NCI-H1694 (cell line): ENCODE measurements at regions not wholly inside any gene's neighbourhood (a gene's known extent, or its start where the extent isn't known, plus 50 kb on each side); places are given as distances from the start of the nearest gene placed in this dataset.
"Not testable (repeated sequence)": the region's sequence is repeated elsewhere in the genome, so short reads cannot be mapped to it uniquely, and the experiment has no call there.

Experiments used
- DNase-seq: peaks from one replicate; lab custom pipeline; 2025; lab: John Stamatoyannopoulos, UW

DNA sequence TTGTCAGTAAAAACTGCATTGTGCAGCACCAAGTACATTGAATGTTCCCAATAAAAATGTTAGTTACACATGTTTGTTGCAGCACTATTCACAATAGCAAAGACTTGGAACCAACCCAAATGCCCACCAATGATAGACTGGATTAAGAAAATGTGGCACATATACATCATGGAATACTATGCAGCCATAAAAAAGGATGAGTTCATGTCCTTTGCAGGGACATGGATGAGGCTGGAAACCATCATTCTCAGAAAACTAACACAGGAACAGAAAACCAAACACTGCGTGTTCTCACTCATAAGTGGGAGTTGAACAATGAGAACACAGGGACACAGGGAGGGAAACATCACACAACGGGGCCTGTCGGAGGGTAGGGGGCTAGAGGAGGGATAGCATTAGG, 401.3 kb upstream of the NR5A2 start:
- DNase-seq: not testable (repeated sequence)

DNA sequence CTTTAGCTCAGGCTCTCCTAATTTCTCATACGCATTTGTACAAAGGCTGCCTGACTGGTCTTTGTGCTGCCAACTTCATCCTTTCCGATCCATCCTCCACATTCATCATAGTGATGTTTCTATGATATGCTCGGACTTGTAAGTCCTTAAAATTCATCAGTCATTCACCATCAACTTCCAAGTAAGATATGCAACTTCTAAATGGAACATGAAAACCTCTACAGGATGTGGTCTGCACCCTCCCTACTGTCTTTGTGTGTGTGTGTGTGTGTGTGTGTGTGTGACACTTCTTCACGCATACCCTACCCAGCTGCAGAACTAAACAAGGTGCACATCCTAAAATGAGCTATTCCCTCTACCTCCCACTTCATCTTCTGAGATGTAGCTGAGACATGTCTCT, 397.9 kb upstream of the NR5A2 start:
- no peak for DNase-seq

DNA sequence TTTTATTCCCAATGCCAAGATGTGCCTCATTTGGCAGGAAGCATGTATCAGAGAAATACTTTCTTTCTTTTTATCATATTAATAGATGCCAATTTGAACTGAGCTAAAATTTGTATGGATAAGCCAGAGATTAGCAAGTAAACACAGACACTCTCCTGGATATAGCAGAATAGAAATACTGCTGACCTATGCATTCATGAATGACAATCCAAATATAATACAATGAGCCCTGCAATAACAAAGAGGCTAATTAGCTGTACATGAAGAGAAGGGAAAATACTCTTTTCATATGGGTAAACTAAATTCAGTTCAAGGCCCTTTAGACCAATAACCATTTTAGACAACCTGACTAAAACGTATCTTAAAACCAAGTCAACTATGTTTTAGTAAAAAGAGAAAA, 388.1 kb upstream of the NR5A2 start:
- no peak for DNase-seq

DNA sequence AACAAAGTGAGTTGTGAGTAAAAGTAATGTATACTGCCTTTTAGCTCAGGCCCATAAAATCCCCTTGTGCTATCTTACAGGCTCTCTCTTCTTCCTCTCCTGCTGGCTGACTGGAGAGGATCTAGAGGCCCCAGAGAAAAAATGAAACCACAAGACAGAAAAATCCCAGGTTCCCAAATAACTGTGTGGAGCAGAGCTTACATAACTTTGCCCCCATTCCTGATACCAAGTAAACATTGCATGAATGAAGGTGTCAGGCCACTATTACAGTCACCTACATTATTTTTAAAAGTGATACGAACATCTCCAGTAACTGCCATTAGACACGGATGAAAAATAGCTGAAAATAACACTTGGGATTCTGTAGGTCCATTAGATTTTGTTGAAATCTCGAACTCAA, 386.0 kb upstream of the NR5A2 start:
- DNase-seq: no peak

DNA sequence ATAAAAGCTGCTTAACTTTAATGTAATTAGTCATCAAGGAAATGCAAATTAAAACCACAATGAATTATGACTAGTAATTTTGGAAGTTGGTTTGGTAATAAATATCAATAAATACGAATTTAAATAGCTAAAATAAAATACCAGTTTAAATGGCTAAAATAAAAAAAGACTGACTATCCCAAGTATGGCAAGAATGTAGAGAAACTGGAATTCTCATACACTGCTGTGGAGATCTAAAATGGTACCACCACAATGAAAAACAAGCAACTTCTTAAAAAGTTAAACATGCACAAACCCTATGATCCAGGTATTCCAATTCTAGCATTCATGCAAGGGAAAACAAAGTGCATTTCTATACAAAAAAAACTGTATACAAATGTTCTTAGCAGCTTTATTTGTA, 382.6 kb upstream of the NR5A2 start:
- DNase-seq: no peak

DNA sequence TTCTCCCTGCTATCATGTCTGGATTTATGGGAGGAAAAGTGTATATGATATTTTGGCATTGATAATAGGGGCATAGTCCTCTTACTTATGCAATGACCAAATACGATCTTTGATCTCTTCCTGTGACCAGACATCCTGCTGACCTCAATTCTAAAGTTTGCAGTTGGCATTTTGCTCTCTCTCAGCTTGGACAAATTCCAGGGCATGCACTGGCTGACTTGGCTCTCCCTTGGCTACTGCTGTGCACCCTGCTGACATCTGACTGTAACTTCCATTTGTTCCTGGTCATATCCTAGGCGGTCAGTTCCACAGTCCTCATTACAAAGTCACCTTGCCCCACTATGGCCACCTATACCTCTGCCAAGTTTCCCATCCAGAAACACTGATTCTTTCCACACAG, 380.7 kb upstream of the NR5A2 start:
- DNase-seq: no peak

DNA sequence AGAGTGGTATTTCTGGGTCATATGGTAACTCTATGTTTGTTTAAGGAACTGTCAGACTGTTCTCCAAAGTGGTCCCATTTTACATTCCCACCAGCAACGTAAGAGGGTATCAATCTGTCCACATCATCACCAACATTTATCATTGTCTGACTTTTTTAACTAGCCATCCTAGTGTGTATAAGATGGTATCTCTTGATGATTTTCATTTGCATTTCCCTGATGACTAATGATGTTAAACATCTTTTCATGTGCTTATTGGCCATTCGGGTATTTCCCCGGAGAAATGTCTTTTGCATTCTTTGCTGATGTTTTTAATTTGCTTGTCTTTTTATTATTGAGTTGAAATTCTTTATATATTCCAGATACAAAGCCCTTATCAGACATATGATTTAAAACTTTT, 370.1 kb upstream of the NR5A2 start:
- no peak for DNase-seq

DNA sequence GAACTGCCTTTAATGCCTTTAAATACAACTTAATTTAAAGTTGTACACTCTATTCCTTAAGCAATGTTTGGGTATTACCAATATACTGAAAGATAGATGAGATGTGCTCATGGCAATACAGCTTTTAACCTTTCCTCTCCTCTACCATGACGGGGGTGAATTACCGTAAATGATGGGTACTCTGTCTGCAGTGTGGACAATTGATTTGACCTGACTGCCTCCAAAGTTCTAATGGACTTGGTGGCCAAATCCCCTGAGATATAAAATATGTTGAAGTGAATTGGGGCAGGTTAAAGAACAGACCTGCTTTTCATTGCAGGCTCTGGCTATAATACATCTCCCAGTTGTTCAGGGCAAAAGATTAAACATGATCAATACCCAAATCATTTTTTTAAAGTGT, 367.4 kb upstream of the NR5A2 start:
- DNase-seq: no peak

DNA sequence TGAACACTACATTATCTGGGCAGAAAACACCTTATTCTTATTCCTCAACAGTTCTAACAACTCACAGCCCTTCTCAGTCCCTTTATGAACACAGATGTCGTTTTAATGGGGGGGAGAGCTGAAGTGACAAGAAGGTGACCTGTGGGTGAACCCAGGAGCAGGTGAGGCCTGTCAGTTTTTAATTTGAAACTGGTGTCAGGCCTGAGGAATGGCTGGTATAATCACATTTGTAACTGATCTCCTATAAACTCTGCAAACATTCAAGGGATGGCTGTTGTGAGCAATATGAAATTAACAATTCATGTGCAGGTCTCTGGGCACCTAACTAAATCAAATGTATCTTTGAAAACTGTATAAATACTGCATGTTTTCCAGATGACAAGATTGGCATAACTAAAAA, 362.1 kb upstream of the NR5A2 start:
- no peak for DNase-seq

DNA sequence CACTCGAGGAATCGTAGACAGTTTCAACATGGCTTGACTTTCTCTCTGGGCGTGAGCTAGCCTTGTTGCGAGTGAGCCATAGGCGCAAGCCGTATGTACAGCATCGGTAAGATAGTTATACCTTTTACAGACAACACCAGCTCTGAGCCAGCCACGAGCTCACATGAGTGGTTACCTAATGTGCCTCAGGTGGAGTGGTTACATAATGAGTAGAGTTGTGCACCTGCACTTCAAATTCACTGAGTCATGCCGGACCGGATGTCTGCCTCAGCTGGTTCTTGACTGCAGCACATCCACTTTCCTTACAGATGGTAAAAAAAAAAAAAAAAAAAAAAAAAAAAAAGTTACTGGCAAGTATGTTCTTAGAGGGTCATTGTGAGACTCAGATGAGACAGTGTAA, 360.4 kb upstream of the NR5A2 start:
- DNase-seq: no peak

DNA sequence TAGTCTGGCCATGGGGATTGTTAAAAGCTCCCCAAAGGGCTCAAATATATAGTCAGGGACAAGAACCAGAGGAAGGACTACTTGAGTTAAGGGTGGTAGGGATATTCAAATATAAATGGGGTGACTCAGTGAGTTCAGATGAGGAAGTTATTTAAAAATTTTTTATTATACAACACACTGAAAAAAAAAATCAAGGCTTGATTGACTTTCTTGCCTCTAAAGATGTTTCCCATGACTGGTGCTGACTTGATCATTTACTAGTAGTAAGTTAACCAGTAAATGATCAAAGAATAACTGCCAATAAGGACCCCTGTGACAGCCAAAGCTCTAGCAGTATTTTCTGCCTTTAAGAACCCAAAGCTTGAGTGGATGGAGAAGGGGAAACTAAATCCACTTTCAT, 357.6 kb upstream of the NR5A2 start:
- DNase-seq: no peak

DNA sequence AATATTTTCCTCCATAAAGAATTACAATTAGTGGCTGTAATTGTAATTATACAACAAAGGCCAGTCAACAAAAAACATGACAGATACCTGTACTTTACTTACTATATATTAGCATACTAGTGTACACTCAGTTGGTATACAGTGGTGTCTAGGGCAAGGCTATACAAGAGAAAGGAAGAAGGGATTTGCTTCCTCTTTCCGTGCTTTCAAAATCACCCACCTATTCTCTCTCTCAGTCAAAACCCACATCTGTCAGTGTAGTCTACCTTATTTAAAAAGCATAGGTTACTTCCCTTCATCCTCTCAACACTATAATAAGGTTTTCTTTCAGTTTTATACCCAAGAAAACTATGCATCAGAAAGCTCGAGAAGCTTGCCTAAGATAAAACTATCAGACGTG, 355.8 kb upstream of the NR5A2 start:
- no peak for DNase-seq

DNA sequence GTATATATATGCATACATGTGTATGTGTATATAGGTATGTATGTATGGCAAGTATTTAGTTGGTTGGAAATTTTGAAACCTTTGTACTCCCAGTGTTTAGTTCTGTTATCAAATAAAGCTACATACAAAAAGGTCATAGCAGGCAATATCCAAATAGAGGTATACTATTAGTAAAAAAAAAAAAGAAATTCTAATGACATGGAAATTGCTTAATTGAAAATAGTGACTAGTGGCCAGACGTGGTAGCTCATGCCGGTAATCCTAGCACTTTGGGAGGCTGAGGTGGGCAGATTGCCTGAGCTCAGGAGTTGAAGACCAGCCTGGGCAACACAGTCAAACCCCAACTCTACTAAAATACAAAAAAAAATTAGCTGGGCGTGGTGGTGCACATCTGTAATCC, 351.6 kb upstream of the NR5A2 start:
- DNase-seq: no peak

DNA sequence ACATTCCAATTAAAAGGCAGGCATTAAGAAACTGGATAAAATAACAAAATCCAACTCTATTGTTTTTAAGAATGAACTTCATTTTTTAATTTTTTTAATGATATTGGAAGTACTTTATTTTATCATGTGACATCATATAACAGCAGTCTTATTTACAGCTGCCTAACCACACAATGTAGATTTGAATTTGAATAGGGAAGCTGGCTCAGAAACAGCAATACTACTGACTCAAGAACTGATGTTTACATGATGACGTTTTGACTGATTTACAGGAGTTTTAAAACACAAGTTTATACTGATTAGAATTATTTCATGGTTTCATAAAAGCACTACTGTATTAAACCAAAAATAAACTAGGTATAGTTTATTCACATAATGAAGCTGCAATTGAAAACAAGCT, 348.7 kb upstream of the NR5A2 start:
- DNase-seq: no peak

DNA sequence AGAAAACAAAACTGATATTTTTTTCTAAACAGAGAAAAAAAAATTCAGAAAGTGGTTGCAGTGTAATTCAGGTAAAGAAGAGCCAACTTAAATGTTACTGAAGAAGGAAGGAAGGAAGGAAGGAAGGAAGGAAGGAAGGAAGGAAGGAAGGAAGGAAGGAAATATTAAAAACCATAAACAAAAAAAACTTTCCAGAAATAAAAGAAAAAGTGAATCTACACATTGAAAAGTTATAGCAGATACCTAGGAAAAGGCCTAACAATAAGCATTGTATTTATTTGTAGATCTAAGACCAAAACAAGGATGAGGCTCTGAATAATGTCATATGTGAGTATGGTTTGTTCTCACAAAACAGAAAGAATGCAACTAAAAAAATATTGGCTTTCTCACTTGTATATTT, 345.4 kb upstream of the NR5A2 start:
- no peak for DNase-seq

DNA sequence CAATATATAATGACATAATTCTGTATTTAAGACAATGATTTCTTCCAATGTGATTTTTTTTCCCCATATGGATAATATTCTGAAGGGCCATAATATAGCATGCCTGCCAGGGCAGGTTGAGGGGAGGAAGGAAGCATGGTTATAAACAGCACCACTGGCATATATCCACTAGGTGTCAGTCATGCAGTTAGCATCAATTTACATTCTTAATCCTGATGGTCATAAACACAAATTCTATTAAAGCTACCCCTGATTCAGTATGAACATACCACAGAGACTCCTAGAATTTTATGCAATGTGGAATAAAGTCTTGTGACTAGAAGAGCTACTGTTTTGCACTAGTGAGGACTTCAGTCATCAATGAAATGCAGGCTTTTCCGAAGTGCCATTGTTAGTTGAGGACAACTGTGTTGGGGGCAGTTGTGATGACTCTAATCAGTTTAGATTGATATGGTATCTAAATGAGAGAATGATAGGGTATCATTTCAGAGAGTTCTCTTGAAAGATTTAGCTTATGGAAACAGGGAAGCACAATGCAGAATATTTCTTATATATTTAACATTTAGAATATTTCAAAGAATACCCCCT, 342.7 kb upstream of the NR5A2 start:
- DNase-seq: peak; percentile 76

DNA sequence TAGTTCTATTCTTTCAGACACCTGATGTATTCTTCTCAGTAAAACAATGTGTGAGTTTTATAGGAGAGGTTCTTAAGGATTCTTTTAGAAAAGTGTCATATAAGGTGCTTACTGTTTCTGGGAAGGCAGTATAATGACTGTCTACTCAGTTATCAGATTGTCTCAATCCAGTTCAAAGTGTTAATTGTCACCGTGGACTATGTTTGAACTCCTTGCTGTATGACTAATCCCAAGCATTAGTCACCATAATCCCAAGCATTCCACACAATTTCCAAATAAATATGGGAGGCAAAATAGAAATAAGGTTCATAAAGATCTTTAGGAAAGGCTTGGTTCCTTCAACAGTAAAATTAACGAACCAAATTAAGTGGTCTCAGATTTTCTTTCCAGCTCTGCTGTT, 342.1 kb upstream of the NR5A2 start:
- no peak for DNase-seq

DNA sequence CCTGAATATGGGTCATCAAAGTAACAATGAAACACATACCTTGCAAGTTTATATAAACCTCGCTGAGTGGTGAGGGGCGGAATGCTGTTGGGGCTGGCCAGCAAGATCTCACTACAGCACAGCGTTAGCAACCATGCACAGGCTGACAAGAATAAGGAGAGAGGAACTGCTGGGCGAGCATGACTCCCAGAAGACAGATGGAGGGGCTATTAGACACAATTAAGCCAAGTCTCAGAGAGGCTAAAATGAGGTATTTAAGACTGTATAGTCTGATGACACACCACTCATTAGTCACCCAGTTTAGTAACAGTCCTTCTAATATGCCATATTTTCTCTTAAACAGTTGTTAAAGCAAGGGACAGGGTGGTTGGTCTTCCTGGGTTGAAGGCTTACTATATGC, 340.2 kb upstream of the NR5A2 start:
- DNase-seq: no peak

DNA sequence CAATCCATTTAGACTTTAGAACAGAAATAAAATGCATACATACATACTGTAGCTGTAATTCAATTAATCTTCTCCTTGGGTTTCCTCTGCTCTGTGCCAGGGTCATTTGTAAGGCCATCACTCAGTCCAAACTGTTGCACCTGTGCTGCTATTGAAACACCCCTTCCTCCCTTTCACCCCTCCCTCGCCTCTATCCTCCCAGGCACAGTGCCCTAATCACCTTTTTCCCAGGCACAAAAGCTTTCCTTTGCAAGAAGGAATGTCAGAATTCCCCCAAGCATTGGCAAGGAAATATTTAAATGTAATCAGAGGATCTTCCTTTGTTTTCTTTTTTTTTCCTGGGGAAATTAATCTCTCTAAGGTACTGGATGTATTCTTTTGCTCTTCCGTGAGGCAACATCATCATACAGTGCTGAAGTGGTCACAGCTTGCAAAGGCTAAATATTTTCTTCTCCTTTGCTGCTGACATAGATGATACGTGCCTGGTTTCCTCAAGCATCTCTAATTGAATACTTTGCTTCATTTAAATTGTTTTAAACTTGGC, 339.3 kb upstream of the NR5A2 start:
- no peak for DNase-seq

DNA sequence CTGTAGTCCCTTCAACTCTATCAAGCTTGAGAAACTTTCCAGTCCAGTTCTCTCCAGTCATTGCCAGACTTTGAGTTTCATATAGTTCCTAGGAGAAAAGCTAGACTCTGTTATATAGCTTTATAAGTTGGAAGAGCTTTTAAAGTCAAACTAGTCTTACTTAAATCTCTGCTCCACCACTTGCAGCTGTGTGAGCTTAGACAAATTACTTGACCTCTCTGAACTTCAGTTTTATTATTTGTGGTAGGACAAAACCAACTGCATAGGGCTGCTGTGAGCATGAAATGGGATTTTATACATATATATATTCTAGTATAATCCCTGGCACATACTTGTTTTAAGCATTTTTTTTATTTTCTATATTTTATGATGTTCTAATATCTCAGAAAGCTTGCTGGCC, 338.7 kb upstream of the NR5A2 start:
- DNase-seq: no peak

DNA sequence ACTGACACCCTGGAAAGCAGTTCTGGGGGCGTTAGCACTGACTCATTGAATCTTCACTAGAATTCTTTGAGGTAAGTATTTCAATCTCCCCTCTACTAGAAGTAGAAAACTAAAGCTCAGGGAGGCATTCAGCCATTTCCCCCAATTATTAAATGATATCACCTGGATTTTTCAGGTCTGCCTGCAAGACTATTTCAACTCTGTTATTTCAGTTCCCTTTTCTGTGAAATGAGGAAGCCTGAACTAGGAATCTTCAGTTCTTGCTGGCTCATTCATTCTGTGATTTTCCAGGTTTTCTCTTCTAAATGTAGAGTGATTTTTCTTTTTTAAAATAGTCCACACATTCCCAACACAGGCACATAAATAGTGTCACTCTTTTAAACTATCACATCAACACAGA, 337.0 kb upstream of the NR5A2 start:
- no peak for DNase-seq

DNA sequence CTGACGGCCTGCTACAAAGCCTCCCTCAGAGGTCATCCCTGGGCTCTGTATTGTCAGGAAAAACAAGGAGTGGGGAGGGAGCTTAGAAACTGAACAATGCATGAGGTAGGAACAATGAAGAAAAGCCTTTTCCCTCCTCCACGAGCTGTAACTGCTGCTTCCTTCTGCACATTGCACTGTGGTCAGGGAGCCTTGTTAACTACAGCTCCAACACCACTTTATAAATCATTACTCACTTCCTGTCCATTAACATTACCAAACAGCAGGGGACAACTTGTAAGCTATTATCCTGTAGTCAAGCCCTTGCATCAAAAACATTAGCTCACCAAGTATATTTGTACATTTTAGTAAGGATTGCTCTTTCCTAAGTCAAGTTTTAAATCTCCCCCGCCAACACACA, 336.0 kb upstream of the NR5A2 start:
- DNase-seq: no peak

DNA sequence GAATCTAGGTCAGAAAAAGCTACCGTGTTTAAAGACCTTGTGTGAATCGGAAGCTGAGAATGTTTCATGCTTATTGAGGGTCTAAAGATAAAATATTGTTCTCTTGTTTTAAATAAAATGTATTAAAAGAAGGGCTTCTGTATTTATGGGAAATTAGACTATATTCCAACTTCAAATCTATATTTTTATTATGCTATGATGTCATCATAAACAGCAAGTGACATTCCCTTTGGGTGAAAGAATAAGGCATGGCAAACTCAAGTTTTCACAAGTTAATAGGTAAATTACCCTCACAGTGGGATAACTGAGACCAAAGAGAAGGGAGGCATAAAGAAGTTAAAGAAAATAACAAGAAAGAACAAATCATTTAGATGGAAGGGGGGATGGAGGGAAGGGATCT, 333.8 kb upstream of the NR5A2 start:
- no peak for DNase-seq

DNA sequence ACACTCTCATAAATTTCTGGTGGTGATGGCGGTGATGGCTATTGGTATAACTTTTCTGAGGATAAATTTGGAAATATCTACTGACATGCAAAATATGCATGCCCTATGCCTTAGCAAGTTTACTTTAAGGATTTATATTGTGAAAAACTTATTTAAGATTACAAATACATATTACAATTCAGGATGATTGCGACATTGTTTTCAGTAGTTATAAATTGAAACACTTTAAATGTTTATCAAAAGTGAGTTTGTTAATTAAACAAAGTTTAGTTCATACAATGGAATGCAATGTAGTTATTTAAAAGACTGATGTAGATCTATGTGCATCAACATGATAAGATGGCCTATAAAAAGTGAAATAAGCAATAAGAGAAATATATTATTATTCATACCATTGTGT, 331.3 kb upstream of the NR5A2 start:
- no peak for DNase-seq

DNA sequence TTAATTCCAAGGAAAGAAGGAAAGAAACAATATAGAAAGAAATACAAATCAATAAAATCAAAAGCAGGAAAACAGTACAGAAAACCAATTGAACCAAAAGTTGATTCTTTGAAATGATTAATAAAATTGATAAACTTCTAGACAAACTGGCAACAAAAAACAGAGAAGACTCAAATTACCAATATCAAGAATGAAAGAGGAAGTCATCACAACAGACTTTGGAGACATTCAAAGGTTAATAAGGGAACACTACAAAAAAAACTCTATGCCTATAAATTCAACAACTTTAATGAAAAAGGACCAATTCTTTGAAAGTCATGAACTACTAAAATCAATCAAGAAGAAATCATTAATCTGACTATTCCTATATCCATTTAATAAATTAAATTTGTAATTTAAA, 329.3 kb upstream of the NR5A2 start:
- DNase-seq: no peak
